RWPE1 (cell line): ENCODE measurements at regions not wholly inside any gene's neighbourhood (a gene's known extent, or its start where the extent isn't known, plus 50 kb on each side); places are given as distances from the start of the nearest gene placed in this dataset.

Source experiments
- CTCF ChIA-PET: fragments of 350-600 bp; sonication (Branson Sonifier 250); formaldehyde crosslinking; extraction: SDS; loops from one replicate; lab custom pipeline; 2021; lab: Yijun Ruan, JAX
- POLR2A ChIA-PET: fragments of 400-600 bp; formaldehyde crosslinking; extraction: SDS; loops from one replicate; lab custom pipeline; 2020; ENCODE audit warnings: antibody characterized with exemption; ENCODE audit not compliant: low non-redundant PET; lab: Yijun Ruan, JAX
- DNase-seq: peaks from one replicate; pipeline ENCODE4 v3.0.0; 2012; ENCODE audit warnings: low spot score
- H3K27ac ChIP-seq: fragments of 450-650 bp; 2 replicates; pipeline ENCODE4 v1.5.1; 2017
- CTCF ChIP-seq: fragments of 450-650 bp; conservative IDR thresholded peaks from 2 replicates; pipeline ENCODE4 v1.5.1; 2017; ENCODE audit warnings: low read depth, mild to moderate bottlenecking

GRCh38 chr10:90407131-90407530 lies 450.7 kb downstream of the HTR7 start:
- ChIA-PET CTCF (interaction anchor here (0.5 to 0.6 kb wide), 2 partner anchors 62 to 279 kb away, joined by 3 read pairs; no protein-coding TSS in a partner anchor), POLR2A (no interaction called here)
- DNase-seq, result peak; percentile 22
- no peak for TF ChIP-seq CTCF
- H3K27ac ChIP-seq, result no peak overlapping the region

- no peak overlapping the region for H3K27ac ChIP-seq
- TF ChIP-seq CTCF, result no peak
- ChIA-PET CTCF (no interaction called here), POLR2A (no interaction called here)
- DNase-seq, result no peak
These were observed 450.0 kb downstream of the HTR7 start for GRCh38 chr10:90407851-90408250.

- no peak overlapping the region for H3K27ac ChIP-seq
- ChIA-PET POLR2A (no interaction called here), CTCF (no interaction called here)
- TF ChIP-seq CTCF, result no peak
- DNase-seq, result no peak
These were observed 445.3 kb downstream of the HTR7 start for GRCh38 chr10:90412582-90412981.

GRCh38 chr10:90413196-90413595 lies 444.6 kb downstream of the HTR7 start:
- POLR2A ChIA-PET, result no interaction called here
- no peak for TF ChIP-seq CTCF
- CTCF ChIA-PET, result no interaction called here
- no peak overlapping the region for H3K27ac ChIP-seq
- DNase-seq, result no peak

- H3K27ac ChIP-seq, result no peak overlapping the region
- TF ChIP-seq CTCF, result no peak
- POLR2A ChIA-PET, result no interaction called here
- no peak for DNase-seq
- CTCF ChIA-PET, result interaction anchor here (0.5 to 1.1 kb wide), 2 partner anchors 67 to 147 kb away, joined by 3 to 5 read pairs; no protein-coding TSS in a partner anchor
These were observed 442.9 kb downstream of the HTR7 start for GRCh38 chr10:90414926-90415325.

GRCh38 chr10:90417029-90417428 lies 440.8 kb downstream of the HTR7 start:
- CTCF ChIA-PET, result interaction anchor here (0.7 kb wide), 2 partner anchors 59 to 321 kb away, joined by 3 read pairs; no protein-coding TSS in a partner anchor
- no peak overlapping the region for H3K27ac ChIP-seq
- no peak for DNase-seq
- TF ChIP-seq CTCF, result no peak
- POLR2A ChIA-PET, result no interaction called here
